C4-2B (cell line): ENCODE measurements at regions not wholly inside any gene's neighbourhood (a gene's known extent, or its start where the extent isn't known, plus 50 kb on each side); places are given as distances from the start of the nearest gene placed in this dataset.

Experiments used
- H3K27ac ChIP-seq: fragments of 450-650 bp; 2 replicates; pipeline ENCODE4 v1.5.1; 2017
- ZFX ChIP-seq: fragments of 450-650 bp; IDR thresholded peaks from 2 replicates; pipeline ENCODE4 v1.6.1; 2017
- TF ChIP-seq, protein P1 (sequence below): fragments of 450-650 bp; conservative IDR thresholded peaks from 2 replicates; pipeline ENCODE4 v1.5.1; 2017; ENCODE audit warnings: mild to moderate bottlenecking

DNA sequence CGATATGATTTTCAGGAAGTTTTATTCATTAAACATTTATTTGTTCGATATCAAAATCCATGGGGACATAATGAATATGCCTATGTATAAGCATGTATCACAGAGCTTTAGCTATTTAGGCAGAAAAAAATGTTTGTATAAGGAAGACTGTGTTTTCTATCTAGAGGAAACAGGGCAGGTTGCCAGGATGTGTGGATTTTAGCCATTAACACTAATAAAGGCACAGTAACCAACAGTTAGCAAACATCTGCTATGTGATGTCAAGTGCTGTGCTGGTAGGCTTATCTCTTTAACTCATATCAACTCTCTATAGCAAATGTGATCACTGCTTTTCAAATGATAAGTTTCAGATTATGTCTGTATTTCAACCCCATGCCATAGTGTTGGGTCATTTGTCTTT is 708.9 kb upstream of the HS3ST1 start:
- H3K27ac ChIP-seq = no peak overlapping the region
- TF ChIP-seq, protein P1, sequence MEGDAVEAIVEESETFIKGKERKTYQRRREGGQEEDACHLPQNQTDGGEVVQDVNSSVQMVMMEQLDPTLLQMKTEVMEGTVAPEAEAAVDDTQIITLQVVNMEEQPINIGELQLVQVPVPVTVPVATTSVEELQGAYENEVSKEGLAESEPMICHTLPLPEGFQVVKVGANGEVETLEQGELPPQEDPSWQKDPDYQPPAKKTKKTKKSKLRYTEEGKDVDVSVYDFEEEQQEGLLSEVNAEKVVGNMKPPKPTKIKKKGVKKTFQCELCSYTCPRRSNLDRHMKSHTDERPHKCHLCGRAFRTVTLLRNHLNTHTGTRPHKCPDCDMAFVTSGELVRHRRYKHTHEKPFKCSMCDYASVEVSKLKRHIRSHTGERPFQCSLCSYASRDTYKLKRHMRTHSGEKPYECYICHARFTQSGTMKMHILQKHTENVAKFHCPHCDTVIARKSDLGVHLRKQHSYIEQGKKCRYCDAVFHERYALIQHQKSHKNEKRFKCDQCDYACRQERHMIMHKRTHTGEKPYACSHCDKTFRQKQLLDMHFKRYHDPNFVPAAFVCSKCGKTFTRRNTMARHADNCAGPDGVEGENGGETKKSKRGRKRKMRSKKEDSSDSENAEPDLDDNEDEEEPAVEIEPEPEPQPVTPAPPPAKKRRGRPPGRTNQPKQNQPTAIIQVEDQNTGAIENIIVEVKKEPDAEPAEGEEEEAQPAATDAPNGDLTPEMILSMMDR = no peak

DNA sequence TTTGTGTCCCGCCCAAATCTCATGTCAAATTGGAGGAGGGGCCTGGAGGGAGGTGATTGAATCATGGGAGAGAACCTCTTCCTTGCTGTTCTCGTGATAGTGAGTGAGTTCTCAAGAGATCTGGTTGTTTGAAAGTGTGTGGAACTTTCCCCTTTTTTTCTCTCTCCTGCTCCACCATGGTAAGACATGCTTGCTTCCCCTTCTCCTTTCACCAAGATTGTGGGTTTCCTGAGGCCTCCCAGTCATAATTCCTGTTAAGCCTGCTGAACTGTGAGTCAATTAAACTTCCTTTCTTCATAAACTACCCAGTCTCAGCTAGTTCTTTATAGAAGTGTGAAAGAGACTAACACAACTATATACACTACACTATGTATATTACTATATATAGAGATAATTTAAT is 697.8 kb upstream of the HS3ST1 start:
- no peak for TF ChIP-seq ZFX
- TF ChIP-seq, protein P1 = no peak
- no peak overlapping the region for H3K27ac ChIP-seq

DNA sequence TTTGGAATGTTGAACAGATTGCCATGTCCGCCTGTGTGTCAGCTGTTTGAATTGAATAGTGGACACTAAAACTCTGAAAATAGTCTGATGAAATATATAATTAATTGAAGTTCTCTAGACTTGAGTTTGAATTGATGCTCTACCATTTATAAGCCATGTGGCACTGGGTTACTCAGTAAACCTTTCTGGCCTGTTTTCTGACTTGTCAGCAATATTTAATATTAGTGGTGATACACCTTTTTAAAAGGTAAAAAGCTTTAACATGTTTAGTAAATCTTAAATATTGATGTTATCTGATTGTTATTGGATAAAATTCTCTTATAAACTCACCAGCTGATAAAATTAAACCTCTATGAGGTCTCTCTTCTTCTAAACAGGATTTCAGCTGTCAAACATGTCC is 695.4 kb upstream of the HS3ST1 start:
- no peak overlapping the region for H3K27ac ChIP-seq
- TF ChIP-seq, protein P1 = no peak
- no peak for TF ChIP-seq ZFX

DNA sequence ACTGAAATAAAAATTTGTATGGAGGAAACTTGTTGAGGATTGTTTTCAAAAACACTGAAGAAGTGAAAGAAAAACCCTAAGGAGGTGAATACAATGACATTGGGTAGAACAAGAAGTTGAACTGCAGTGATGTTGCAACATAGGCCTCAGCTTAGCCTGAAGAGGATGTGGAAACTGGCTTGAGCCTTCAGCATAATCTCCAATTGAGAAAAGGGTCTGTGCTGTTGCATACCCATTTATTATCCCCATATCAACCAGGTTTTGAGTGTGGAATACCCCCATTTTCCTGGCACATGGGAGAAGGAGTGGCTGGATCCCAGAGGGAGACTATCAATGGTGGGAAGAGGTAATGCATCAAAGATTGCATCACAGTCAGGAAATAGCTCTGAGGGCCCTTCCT is 695.0 kb upstream of the HS3ST1 start:
- no peak overlapping the region for H3K27ac ChIP-seq
- TF ChIP-seq, protein P1 = no peak
- TF ChIP-seq ZFX = no peak

DNA sequence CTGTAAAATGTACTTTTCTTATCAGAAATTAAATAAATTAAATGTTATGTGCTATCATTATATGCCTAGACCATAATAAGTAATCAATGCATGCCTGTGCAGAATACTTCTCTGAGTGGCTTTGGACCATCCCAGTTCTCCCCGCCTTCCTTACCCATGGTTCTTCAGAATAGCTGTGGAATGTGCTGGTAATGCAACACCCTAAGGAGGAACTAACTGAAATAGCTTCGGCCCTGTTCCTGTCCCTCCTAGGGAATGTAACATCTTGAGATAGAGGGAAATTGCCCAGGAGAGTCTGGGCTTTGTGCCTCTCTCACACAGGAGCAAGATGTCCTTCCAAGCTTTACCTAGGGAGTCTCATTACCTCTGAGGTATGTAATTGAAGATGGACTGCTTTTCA is 693.6 kb upstream of the HS3ST1 start:
- TF ChIP-seq, protein P1 = no peak
- no peak for TF ChIP-seq ZFX
- no peak overlapping the region for H3K27ac ChIP-seq

DNA sequence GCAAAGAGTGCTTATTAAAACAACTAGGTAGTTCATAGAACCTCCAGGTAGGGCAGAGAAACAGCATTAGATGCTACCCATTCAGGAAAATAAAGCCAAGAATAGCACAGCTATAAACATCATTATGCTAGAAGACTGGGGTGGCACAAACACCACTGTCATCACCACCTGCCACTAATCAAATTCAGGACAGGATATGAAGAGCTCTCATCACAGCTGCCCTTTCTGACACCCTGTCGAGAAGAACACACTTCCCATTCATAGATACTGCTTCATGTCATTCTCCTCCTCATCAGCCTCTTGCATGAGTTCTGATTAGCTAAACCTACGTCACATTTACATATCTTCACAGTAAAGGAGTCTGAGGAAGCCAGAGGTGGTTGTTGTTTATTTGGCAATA is 692.3 kb upstream of the HS3ST1 start:
- no peak overlapping the region for H3K27ac ChIP-seq
- no peak for TF ChIP-seq ZFX
- TF ChIP-seq, protein P1 = no peak

DNA sequence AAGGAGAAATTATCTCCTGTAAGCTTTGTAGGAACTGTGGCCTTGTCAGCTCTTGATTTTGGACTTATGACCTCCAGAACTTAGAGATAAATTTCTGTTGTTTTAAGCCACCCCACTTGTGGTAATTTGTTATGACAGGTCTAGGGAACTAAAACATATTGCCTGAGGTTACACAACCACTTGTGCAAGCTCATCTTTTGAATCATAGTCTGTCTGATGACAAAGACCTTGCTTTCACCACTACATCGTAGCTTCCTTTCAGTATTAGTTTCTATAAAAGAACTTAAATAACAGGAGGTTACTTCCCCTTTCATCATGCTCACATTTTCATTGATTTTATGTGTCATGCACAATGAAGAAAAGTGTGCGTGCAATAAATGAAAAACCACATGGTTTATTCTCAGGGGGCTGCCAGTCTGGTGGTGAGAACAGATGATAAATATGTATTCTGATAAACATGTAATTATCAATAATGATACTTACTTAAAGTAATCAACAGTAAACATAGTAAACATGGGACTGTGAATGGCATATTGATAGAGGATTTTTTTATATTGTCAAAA is 690.0 kb upstream of the HS3ST1 start:
- H3K27ac ChIP-seq = no peak overlapping the region
- TF ChIP-seq, protein P1 = no peak
- TF ChIP-seq ZFX = no peak
